DND-41 (cell line): ENCODE measurements at regions not wholly inside any gene's neighbourhood (a gene's known extent, or its start where the extent isn't known, plus 50 kb on each side); places are given as distances from the start of the nearest gene placed in this dataset.

Experiments used
- ATAC-seq: fragments of 200-7000 bp; cut with Tn5 transposase; 3 replicates; pipeline ENCODE4 v1.9.1; 2021; ENCODE audit warnings: low read depth; ENCODE audit not compliant: insufficient read depth
- DNase-seq: peaks from one replicate; pipeline ENCODE4 v3.0.0-alpha.2; 2020
- H2AFZ ChIP-seq: 2 replicates; pipeline ENCODE4 v1.6.0; 2012; ENCODE audit warnings: low read depth, low read length
- H3K27ac ChIP-seq: 2 replicates; pipeline ENCODE4 v1.5.1; 2012; ENCODE audit warnings: low read length, inconsistent platforms
- H3K27me3 ChIP-seq: fragments of 200-600 bp; sonication (generic); 2 replicates; pipeline ENCODE4 v1.6.0; 2012; ENCODE audit warnings: low read length, mild to moderate bottlenecking, inconsistent platforms; ENCODE audit not compliant: insufficient read depth, poor library complexity
- H3K36me3 ChIP-seq: 2 replicates; pipeline ENCODE4 v1.5.1; 2012; ENCODE audit warnings: low read length, inconsistent platforms; ENCODE audit not compliant: insufficient read depth
- H3K4me1 ChIP-seq: 2 replicates; pipeline ENCODE4 v1.5.1; 2012; ENCODE audit warnings: mild to moderate bottlenecking, low read length; ENCODE audit not compliant: insufficient read depth
- H3K4me2 ChIP-seq: 2 replicates; pipeline ENCODE4 v1.6.0; 2012; ENCODE audit warnings: mild to moderate bottlenecking, moderate library complexity, low read length, inconsistent platforms; ENCODE audit not compliant: insufficient read depth
- H3K4me3 ChIP-seq, 2 experiments: fragments of 200-600 bp in 1 of 2; shearing (Covaris generic) in 1 of 2; 2 replicates each; pipeline ENCODE4 v1.5.1; 2012 to 2016; ENCODE audit warnings: inconsistent platforms in 2 of 2, low read length in 2 of 2, mild to moderate bottlenecking in 2 of 2, low read depth in 1 of 2, moderate library complexity in 1 of 2
- H3K79me2 ChIP-seq: 2 replicates; pipeline ENCODE4 v1.6.0; 2012; ENCODE audit warnings: low read length, inconsistent platforms; ENCODE audit not compliant: insufficient read depth
- H3K9ac ChIP-seq: 2 replicates; pipeline ENCODE4 v1.6.0; 2012; ENCODE audit warnings: low read depth, mild to moderate bottlenecking, inconsistent platforms, low read length, moderate library complexity
- H3K9me3 ChIP-seq: 2 replicates; pipeline ENCODE4 v1.5.1; 2012; ENCODE audit warnings: low read length, moderate library complexity, mild to moderate bottlenecking, inconsistent platforms; ENCODE audit not compliant: insufficient read depth, severe bottlenecking
- H4K20me1 ChIP-seq: 2 replicates; pipeline ENCODE4 v1.6.0; 2012; ENCODE audit warnings: low read length; ENCODE audit not compliant: insufficient read depth
- EZH2 ChIP-seq: IDR thresholded peaks from 3 replicates; pipeline ENCODE4 v1.6.1; 2012; ENCODE audit warnings: borderline replicate concordance, low read depth, mild to moderate bottlenecking, moderate library complexity, low read length, inconsistent platforms; ENCODE audit not compliant: severe bottlenecking
- TF ChIP-seq, protein P1 (sequence below): IDR thresholded peaks from 2 replicates; pipeline ENCODE4 v1.5.1; 2012; ENCODE audit warnings: borderline replicate concordance, low read length, moderate library complexity, mild to moderate bottlenecking; ENCODE audit not compliant: poor library complexity, severe bottlenecking; ENCODE audit errors: extremely low read depth

DNA sequence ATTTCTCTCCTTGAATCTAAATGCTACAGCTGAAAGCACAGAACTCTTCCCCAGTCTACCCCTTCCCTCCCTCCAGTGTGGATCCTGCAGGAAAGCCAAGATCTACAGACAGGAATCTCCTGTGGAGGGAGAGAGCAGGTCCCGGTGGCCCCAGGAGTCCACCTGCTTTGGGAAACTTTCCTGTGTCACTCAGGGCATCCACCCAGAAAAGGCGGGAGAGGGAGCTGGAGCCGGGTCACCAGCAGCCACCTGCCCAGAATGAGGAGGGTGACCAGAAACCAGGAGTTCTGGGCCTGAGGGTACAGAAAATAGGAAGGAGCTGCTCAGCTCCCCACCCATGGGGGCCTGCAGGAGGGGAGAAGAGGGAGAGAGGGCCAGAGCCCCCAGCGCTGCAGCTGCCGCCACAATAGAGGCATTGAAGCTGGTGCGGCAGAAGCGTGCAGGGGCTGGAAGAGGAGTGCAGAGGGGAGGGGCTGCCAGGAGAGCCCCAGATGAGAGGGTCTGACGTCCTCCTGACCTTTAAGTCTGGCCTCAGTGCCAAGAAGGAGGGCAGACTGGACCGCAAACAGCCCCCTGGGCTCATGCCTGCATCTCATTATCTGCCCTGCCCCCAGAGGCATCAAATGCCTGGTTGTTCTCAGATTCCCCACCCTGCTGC lies 56.3 kb upstream of the TMEM72 start:
- no peaks in the 10 kb centered on the region for H3K4me1 ChIP-seq
- DNase-seq (no peak), ATAC-seq (no peak)
- no peak overlapping the region for H3K4me2 ChIP-seq
- no peak overlapping the region for H2AFZ ChIP-seq
- H3K36me3 ChIP-seq, result no peaks in the 10 kb centered on the region
- H3K4me3 ChIP-seq, result no peak overlapping the region
- no peak overlapping the region for H3K9ac ChIP-seq
- H3K27ac ChIP-seq, result no peak overlapping the region
- no peaks in the 10 kb centered on the region for H3K27me3 ChIP-seq
- H3K79me2 ChIP-seq, result no peaks in the 10 kb centered on the region
- TF ChIP-seq EZH2, result no peak
- TF ChIP-seq, protein P1, sequence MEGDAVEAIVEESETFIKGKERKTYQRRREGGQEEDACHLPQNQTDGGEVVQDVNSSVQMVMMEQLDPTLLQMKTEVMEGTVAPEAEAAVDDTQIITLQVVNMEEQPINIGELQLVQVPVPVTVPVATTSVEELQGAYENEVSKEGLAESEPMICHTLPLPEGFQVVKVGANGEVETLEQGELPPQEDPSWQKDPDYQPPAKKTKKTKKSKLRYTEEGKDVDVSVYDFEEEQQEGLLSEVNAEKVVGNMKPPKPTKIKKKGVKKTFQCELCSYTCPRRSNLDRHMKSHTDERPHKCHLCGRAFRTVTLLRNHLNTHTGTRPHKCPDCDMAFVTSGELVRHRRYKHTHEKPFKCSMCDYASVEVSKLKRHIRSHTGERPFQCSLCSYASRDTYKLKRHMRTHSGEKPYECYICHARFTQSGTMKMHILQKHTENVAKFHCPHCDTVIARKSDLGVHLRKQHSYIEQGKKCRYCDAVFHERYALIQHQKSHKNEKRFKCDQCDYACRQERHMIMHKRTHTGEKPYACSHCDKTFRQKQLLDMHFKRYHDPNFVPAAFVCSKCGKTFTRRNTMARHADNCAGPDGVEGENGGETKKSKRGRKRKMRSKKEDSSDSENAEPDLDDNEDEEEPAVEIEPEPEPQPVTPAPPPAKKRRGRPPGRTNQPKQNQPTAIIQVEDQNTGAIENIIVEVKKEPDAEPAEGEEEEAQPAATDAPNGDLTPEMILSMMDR, result no peak
- H4K20me1 ChIP-seq, result no peaks in the 10 kb centered on the region
- H3K9me3 ChIP-seq, result no peaks in the 10 kb centered on the region

GRCh38 chr10:44856696-44857095 lies 54.4 kb upstream of the TMEM72 start:
- DNase-seq (no peak), ATAC-seq (no peak)
- Histone ChIP-seq H3K27me3 (peaks cover 6% of the 10 kb centered on the region), H3K4me1 (no peaks in the 10 kb centered on the region), H4K20me1 (no peaks in the 10 kb centered on the region), H3K27ac (no peak overlapping the region), H3K4me3 (no peak overlapping the region), H3K36me3 (no peaks in the 10 kb centered on the region), H3K9ac (no peak overlapping the region), H3K9me3 (no peaks in the 10 kb centered on the region), H3K4me2 (no peak overlapping the region), H3K79me2 (no peaks in the 10 kb centered on the region), H2AFZ (no peak overlapping the region)
- TF ChIP-seq, protein P1, result no peak
- no peak for TF ChIP-seq EZH2

DNA sequence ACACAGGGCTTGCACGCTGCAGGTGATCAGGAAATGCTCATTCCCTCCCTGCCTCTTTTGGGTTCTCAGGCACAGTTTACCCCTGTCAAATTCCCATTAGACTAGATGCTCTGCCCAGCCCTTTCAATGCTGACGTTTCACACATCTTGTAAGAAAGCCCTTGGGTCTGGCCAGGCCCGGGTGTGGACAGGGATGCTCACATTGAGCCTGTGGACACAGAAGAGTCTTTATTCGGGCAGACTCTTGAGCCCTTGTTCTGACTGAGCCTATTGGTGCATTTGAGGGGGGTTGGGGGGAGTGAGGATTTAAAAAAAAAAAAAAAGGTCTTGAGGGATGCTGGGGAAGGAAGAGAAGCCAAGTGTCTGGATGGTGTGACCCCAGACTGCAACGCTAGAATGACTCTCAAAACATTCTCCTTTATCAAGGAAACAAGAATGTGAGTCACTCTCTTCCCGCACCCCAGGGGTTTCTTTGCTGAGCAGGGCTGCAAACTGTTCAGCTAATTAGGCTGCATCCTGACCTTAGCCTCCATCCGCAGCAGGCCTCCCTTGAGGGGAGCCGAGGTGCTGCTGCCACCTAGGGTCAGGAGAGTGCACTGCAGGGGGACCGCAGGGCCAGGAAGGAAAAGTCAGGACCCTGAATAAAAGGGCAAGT lies 53.6 kb upstream of the TMEM72 start:
- Histone ChIP-seq H3K79me2 (no peaks in the 10 kb centered on the region), H3K27ac (no peak overlapping the region), H3K4me3 (no peak overlapping the region), H2AFZ (no peak overlapping the region), H3K36me3 (no peaks in the 10 kb centered on the region), H3K9me3 (no peaks in the 10 kb centered on the region), H4K20me1 (no peaks in the 10 kb centered on the region), H3K9ac (no peak overlapping the region), H3K4me2 (no peak overlapping the region), H3K4me1 (no peaks in the 10 kb centered on the region), H3K27me3 (peaks cover 6% of the 10 kb centered on the region)
- DNase-seq, result peak; percentile 69
- TF ChIP-seq, protein P1, result peak; percentile 99
- no peak for TF ChIP-seq EZH2
- peak; percentile 89 for ATAC-seq
